Caco-2 (cell line): ENCODE measurements at regions not wholly inside any gene's neighbourhood (a gene's known extent, or its start where the extent isn't known, plus 50 kb on each side); places are given as distances from the start of the nearest gene placed in this dataset.
"Not testable (repeated sequence)": the region's sequence is repeated elsewhere in the genome, so short reads cannot be mapped to it uniquely, and the experiment has no call there.

Experiments used
- BruUV-seq: library from RNA; stranded (reverse); fragments of 400-500 nt; replicated peaks from 2 replicates; lab custom pipeline; 2021; lab: Mats Ljungman, UMichigan
- CTCF ChIA-PET: fragments of 300-600 bp; sonication (Branson Sonifier 250); formaldehyde crosslinking; loops from one replicate; lab custom pipeline; 2022; ENCODE audit warnings: antibody characterized with exemption; lab: Charles Lee
- POLR2A ChIA-PET: fragments of 300-600 bp; sonication (Branson Sonifier 250); formaldehyde crosslinking; loops from one replicate; lab custom pipeline; 2022; ENCODE audit warnings: antibody characterized with exemption; lab: Charles Lee
- DNase-seq, 2 experiments: peaks; one replicate each; pipeline versions ENCODE4 v3.0.0 to v3.0.0-alpha.2; 2020 to 2022
- H3K27me3 ChIP-seq: replicated peaks from 2 replicates; pipeline ENCODE4 v1.6.0; 2011; ENCODE audit warnings: low read length; ENCODE audit not compliant: control insufficient read depth, insufficient read depth
- H3K36me3 ChIP-seq: 2 replicates; pipeline ENCODE4 v1.5.1; 2011; ENCODE audit warnings: low read length; ENCODE audit not compliant: control insufficient read depth, insufficient read depth
- H3K4me1 ChIP-seq: fragments of 250-450 bp; sonication (Bioruptor Pico); 2 replicates; pipeline ENCODE4 v1.5.1; 2020; ENCODE audit warnings: mild to moderate bottlenecking
- H3K4me3 ChIP-seq: 2 replicates; pipeline ENCODE4 v1.5.1; 2011; ENCODE audit warnings: low read depth, mild to moderate bottlenecking, control low read depth, low read length
- H3K9me3 ChIP-seq: fragments of 250-450 bp; sonication (Bioruptor Pico); 2 replicates; pipeline ENCODE4 v1.5.1; 2020; ENCODE audit warnings: mild to moderate bottlenecking, moderate library complexity
- H3K27ac Mint-ChIP-seq: one replicate; pipeline ENCODE4 v1.8.0; 2022; ENCODE audit warnings: mixed read lengths; ENCODE audit not compliant: unreplicated experiment
- H3K27me3 Mint-ChIP-seq: one replicate; pipeline ENCODE4 v1.8.0; 2022; ENCODE audit warnings: mixed read lengths; ENCODE audit not compliant: insufficient read depth, unreplicated experiment
- H3K36me3 Mint-ChIP-seq: one replicate; pipeline ENCODE4 v1.8.0; 2022; ENCODE audit warnings: mild to moderate bottlenecking, mixed read lengths; ENCODE audit not compliant: insufficient read depth, unreplicated experiment
- H3K4me1 Mint-ChIP-seq: one replicate; pipeline ENCODE4 v1.8.0; 2022; ENCODE audit warnings: low read depth, mixed read lengths; ENCODE audit not compliant: unreplicated experiment
- H3K4me3 Mint-ChIP-seq: one replicate; pipeline ENCODE4 v1.8.0; 2022; ENCODE audit warnings: mild to moderate bottlenecking, moderate library complexity, mixed read lengths; ENCODE audit not compliant: unreplicated experiment
- H3K9me3 Mint-ChIP-seq: one replicate; pipeline ENCODE4 v1.8.0; 2022; ENCODE audit warnings: mixed read lengths; ENCODE audit not compliant: unreplicated experiment
- CTCF ChIP-seq, 2 experiments: fragments of 200-600 bp in 1 of 2; IDR thresholded peaks; 1 replicate in 1 of 2; 2 replicates in 1 of 2; pipeline versions ENCODE4 v1.5.1 to v1.8.0; 2011 to 2022; ENCODE audit warnings: antibody characterized with exemption in 1 of 2, control low read depth in 1 of 2, inconsistent platforms in 1 of 2, low read depth in 1 of 2, low read length in 1 of 2, mild to moderate bottlenecking in 1 of 2, moderate library complexity in 1 of 2; ENCODE audit not compliant: insufficient read depth in 1 of 2, severe bottlenecking in 1 of 2, unreplicated experiment in 1 of 2
- intact Hi-C: fragments of 100-400 bp; cut with micrococcal nuclease; formaldehyde crosslinking; loops from one replicate; pipeline ENCODE4 v1.10.0; 2022; ENCODE audit not compliant: unreplicated experiment

- H3K27me3 Mint-ChIP-seq, result no peaks in the 10 kb centered on the region
- POLR2A ChIA-PET, result no interaction called here
- TF ChIP-seq CTCF (IDR thresholded peaks at IDR 0.05; ENCODE audit: insufficient read depth in 1 of 2, low read depth in 1 of 2, low read length in 1 of 2, severe bottlenecking in 1 of 2, unreplicated experiment in 1 of 2), result no peak
- H3K4me1 ChIP-seq, result peaks cover 14% of the 10 kb centered on the region; the same call in 1 of the 2 replicates
- no peak overlapping the region for H3K4me3 ChIP-seq
- H3K36me3 Mint-ChIP-seq, result no peaks in the 10 kb centered on the region
- CTCF ChIA-PET, result no interaction called here
- peaks cover under 1% of the 10 kb centered on the region for H3K4me1 Mint-ChIP-seq
- no TSS peak for BruUV-seq
- H3K27ac Mint-ChIP-seq, result no peak overlapping the region
- H3K27me3 ChIP-seq, result no peaks in the 10 kb centered on the region
- no peaks in the 10 kb centered on the region for H3K9me3 ChIP-seq
- no peak overlapping the region for H3K4me3 Mint-ChIP-seq
- intact Hi-C loops, result no loop called here
- H3K9me3 Mint-ChIP-seq, result no peaks in the 10 kb centered on the region
- no peaks in the 10 kb centered on the region for H3K36me3 ChIP-seq
- no peak for DNase-seq
Measured at GRCh38 chr1:47690341-47691250, 252.8 kb downstream of the FOXD2 start.

- H3K9me3 ChIP-seq, H3K4me3 Mint-ChIP-seq, POLR2A ChIA-PET, H3K27ac Mint-ChIP-seq, H3K36me3 ChIP-seq, H3K9me3 Mint-ChIP-seq, H3K4me1 Mint-ChIP-seq, intact Hi-C loops, H3K27me3 ChIP-seq, H3K4me1 ChIP-seq, H3K27me3 Mint-ChIP-seq, H3K36me3 Mint-ChIP-seq, H3K4me3 ChIP-seq, DNase-seq, CTCF ChIA-PET, BruUV-seq: not testable (repeated sequence)
Measured at GRCh38 chr1:47691293-47691692, 253.4 kb downstream of the FOXD2 start.

- TF ChIP-seq CTCF (IDR thresholded peaks at IDR 0.05; ENCODE audit: insufficient read depth in 1 of 2, low read depth in 1 of 2, low read length in 1 of 2, severe bottlenecking in 1 of 2, unreplicated experiment in 1 of 2), result no peak
- Histone ChIP-seq H3K9me3 (no peaks in the 10 kb centered on the region), H3K4me3 (no peak overlapping the region), H3K4me1 (peaks cover 10% of the 10 kb centered on the region), H3K36me3 (no peaks in the 10 kb centered on the region), H3K27me3 (no peaks in the 10 kb centered on the region)
- no TSS peak for BruUV-seq
- H3K4me1 Mint-ChIP-seq, result no peaks in the 10 kb centered on the region
- intact Hi-C loops, result no loop called here
- H3K36me3 Mint-ChIP-seq, result no peaks in the 10 kb centered on the region
- ChIA-PET CTCF (interaction anchor here (0.6 kb wide), 1 partner anchor 257 kb away, joined by 6 read pairs; no protein-coding TSS in a partner anchor), POLR2A (no interaction called here)
- H3K4me3 Mint-ChIP-seq, result no peak overlapping the region
- H3K9me3 Mint-ChIP-seq, result no peaks in the 10 kb centered on the region
- no peaks in the 10 kb centered on the region for H3K27me3 Mint-ChIP-seq
- no peak for DNase-seq
- H3K27ac Mint-ChIP-seq, result no peak overlapping the region
Measured at GRCh38 chr1:47692196-47692595, 254.4 kb downstream of the FOXD2 start.
